SU-DHL-6 (cell line): ENCODE measurements at regions not wholly inside any gene's neighbourhood (a gene's known extent, or its start where the extent isn't known, plus 50 kb on each side); places are given as distances from the start of the nearest gene placed in this dataset.

Experiments used
- H2AFZ ChIP-seq: fragments of 200-600 bp; sonication (generic); 2 replicates; pipeline ENCODE4 v1.6.1; 2014; ENCODE audit warnings: low read depth, mild to moderate bottlenecking, moderate library complexity, mixed read lengths, antibody characterized with exemption, low read length; ENCODE audit not compliant: severe bottlenecking
- H3F3A ChIP-seq: fragments of 200-600 bp; shearing (Covaris generic); 2 replicates; pipeline ENCODE4 v1.6.0; 2016; ENCODE audit warnings: antibody characterized with exemption, mild to moderate bottlenecking; ENCODE audit not compliant: insufficient read depth
- H3K27ac ChIP-seq: fragments of 200-600 bp; sonication (generic); 2 replicates; pipeline ENCODE4 v1.5.1; 2016; ENCODE audit warnings: low read depth, mild to moderate bottlenecking, low read length, moderate library complexity, mixed read lengths
- H3K27me3 ChIP-seq: fragments of 200-600 bp; sonication (generic), shearing (Covaris generic); 2 replicates; pipeline ENCODE4 v1.6.0; 2014; ENCODE audit warnings: mild to moderate bottlenecking, low read length
- H3K36me3 ChIP-seq: fragments of 200-600 bp; sonication (generic); 2 replicates; pipeline ENCODE4 v1.6.1; 2014; ENCODE audit warnings: mild to moderate bottlenecking, low read length, mixed read lengths
- H3K4me2 ChIP-seq: fragments of 300-600, 200-600 bp; shearing (Covaris generic), sonication (generic); 2 replicates; pipeline ENCODE4 v1.6.0; 2014; ENCODE audit warnings: low read length, low read depth, mild to moderate bottlenecking; ENCODE audit not compliant: poor library complexity, severe bottlenecking
- H3K4me3 ChIP-seq: fragments of 200-600 bp; sonication (generic); 2 replicates; pipeline ENCODE4 v1.5.1; 2014; ENCODE audit warnings: antibody characterized with exemption, low read length, mild to moderate bottlenecking, mixed read lengths; ENCODE audit not compliant: insufficient read depth, poor library complexity, severe bottlenecking
- H3K79me2 ChIP-seq: fragments of 200-600 bp; sonication (generic); 2 replicates; pipeline ENCODE4 v1.6.1; 2014; ENCODE audit warnings: mild to moderate bottlenecking, low read length, moderate library complexity; ENCODE audit not compliant: insufficient read depth
- H3K9ac ChIP-seq: fragments of 200-600 bp; sonication (generic); 2 replicates; pipeline ENCODE4 v1.7.0; 2014; ENCODE audit warnings: mild to moderate bottlenecking, low read length
- H3K9me2 ChIP-seq: fragments of 200-600 bp; sonication (generic); replicated peaks from 2 replicates; pipeline ENCODE4 v1.6.1; 2014; ENCODE audit warnings: low read length; ENCODE audit not compliant: insufficient read depth
- H3K9me3 ChIP-seq: fragments of 200-600 bp; sonication (generic); 2 replicates; pipeline ENCODE4 v1.6.1; 2014; ENCODE audit warnings: low read length, mixed read lengths; ENCODE audit not compliant: insufficient read depth
- H4K20me1 ChIP-seq: fragments of 200-600 bp; sonication (generic); 2 replicates; pipeline ENCODE4 v1.6.1; 2014; ENCODE audit warnings: low read depth, mild to moderate bottlenecking, antibody characterized with exemption, low read length, moderate library complexity, mixed read lengths
- EZH2phosphoT487 ChIP-seq: fragments of 200-600 bp; sonication (generic), shearing (Covaris generic); conservative IDR thresholded peaks from 2 replicates; pipeline ENCODE4 v1.6.1; 2018; ENCODE audit warnings: mild to moderate bottlenecking, antibody characterized with exemption, low read length, moderate library complexity, mixed read lengths
- TF ChIP-seq, protein P1 (sequence below): fragments of 200-600 bp; sonication (generic); IDR thresholded peaks from one replicate; pipeline ENCODE4 v1.5.1; 2017; ENCODE audit warnings: antibody characterized with exemption, mild to moderate bottlenecking, low read length, moderate library complexity; ENCODE audit not compliant: insufficient read depth, poor library complexity, severe bottlenecking

- no peak overlapping the region for H3K4me2 ChIP-seq
- no peaks in the 10 kb centered on the region for H3K27me3 ChIP-seq
- no peak overlapping the region for H3K4me3 ChIP-seq
- no peaks in the 10 kb centered on the region for H3K9me3 ChIP-seq
- no peaks in the 10 kb centered on the region for H3K79me2 ChIP-seq
- no peaks in the 10 kb centered on the region for H3K36me3 ChIP-seq
- no peaks in the 10 kb centered on the region for H3K9me2 ChIP-seq
- H3K27ac ChIP-seq = no peak overlapping the region
- TF ChIP-seq, protein P1, sequence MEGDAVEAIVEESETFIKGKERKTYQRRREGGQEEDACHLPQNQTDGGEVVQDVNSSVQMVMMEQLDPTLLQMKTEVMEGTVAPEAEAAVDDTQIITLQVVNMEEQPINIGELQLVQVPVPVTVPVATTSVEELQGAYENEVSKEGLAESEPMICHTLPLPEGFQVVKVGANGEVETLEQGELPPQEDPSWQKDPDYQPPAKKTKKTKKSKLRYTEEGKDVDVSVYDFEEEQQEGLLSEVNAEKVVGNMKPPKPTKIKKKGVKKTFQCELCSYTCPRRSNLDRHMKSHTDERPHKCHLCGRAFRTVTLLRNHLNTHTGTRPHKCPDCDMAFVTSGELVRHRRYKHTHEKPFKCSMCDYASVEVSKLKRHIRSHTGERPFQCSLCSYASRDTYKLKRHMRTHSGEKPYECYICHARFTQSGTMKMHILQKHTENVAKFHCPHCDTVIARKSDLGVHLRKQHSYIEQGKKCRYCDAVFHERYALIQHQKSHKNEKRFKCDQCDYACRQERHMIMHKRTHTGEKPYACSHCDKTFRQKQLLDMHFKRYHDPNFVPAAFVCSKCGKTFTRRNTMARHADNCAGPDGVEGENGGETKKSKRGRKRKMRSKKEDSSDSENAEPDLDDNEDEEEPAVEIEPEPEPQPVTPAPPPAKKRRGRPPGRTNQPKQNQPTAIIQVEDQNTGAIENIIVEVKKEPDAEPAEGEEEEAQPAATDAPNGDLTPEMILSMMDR = no peak
- no peak for TF ChIP-seq EZH2phosphoT487
- no peaks in the 10 kb centered on the region for H3F3A ChIP-seq
- H3K9ac ChIP-seq = no peak overlapping the region
- no peak overlapping the region for H2AFZ ChIP-seq
- H4K20me1 ChIP-seq = no peaks in the 10 kb centered on the region
Measured at GRCh38 chr11:23866641-23867040, 630.2 kb upstream of the LUZP2 start.

DNA sequence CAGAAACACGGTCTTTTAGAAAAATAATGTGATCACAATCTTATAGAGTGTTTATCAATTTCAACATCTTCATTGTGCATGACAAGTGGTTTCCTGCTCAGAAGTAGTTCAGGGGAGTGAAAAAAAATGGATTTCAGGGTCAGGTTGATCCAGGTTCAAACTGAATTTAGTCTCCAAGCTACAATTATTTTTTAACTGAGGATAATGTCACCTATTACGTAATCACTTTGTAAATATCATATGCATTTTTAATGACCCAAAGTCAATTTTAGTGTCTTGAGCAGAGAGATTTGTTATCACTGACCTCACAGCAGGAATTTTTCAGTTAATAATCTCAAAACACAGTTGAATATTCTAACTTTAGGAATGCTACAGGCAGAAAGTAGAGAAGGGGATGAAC is 627.2 kb upstream of the LUZP2 start:
- H2AFZ ChIP-seq = no peak overlapping the region
- TF ChIP-seq EZH2phosphoT487 = no peak
- TF ChIP-seq, protein P1 = no peak
- no peak overlapping the region for H3K9ac ChIP-seq
- no peaks in the 10 kb centered on the region for H4K20me1 ChIP-seq
- H3K27ac ChIP-seq = no peak overlapping the region
- no peak overlapping the region for H3K4me2 ChIP-seq
- H3K9me3 ChIP-seq = no peaks in the 10 kb centered on the region
- H3F3A ChIP-seq = no peaks in the 10 kb centered on the region
- no peaks in the 10 kb centered on the region for H3K27me3 ChIP-seq
- no peaks in the 10 kb centered on the region for H3K36me3 ChIP-seq
- H3K79me2 ChIP-seq = no peaks in the 10 kb centered on the region
- no peaks in the 10 kb centered on the region for H3K9me2 ChIP-seq
- no peak overlapping the region for H3K4me3 ChIP-seq

- TF ChIP-seq, protein P1 = no peak
- TF ChIP-seq EZH2phosphoT487 = no peak
- H3K36me3 ChIP-seq = no peaks in the 10 kb centered on the region
- H3K9ac ChIP-seq = no peak overlapping the region
- no peaks in the 10 kb centered on the region for H3K79me2 ChIP-seq
- H3K27me3 ChIP-seq = no peaks in the 10 kb centered on the region
- H3K9me2 ChIP-seq = no peaks in the 10 kb centered on the region; the same call in 1 of the 2 replicates
- no peak overlapping the region for H2AFZ ChIP-seq
- H4K20me1 ChIP-seq = no peaks in the 10 kb centered on the region
- H3K27ac ChIP-seq = no peak overlapping the region
- H3K9me3 ChIP-seq = no peaks in the 10 kb centered on the region; the same call in 1 of the 2 replicates
- no peak overlapping the region for H3K4me2 ChIP-seq
- H3F3A ChIP-seq = no peaks in the 10 kb centered on the region
- no peak overlapping the region for H3K4me3 ChIP-seq
Measured at GRCh38 chr11:23873406-23873805, 623.4 kb upstream of the LUZP2 start.
